H9 (cell line): ENCODE measurements at regions not wholly inside any gene's neighbourhood (a gene's known extent, or its start where the extent isn't known, plus 50 kb on each side); places are given as distances from the start of the nearest gene placed in this dataset.

Experiments used
- DNase-seq: peaks from one replicate; pipeline ENCODE4 v3.0.0-alpha.2; 2017
- H2AFZ ChIP-seq: one replicate; pipeline ENCODE4 v1.6.1; 2013; ENCODE audit warnings: mild to moderate bottlenecking, low read length, control low read depth, moderate library complexity
- H2AK5ac ChIP-seq: 2 replicates; pipeline ENCODE4 v1.6.1; 2013; ENCODE audit warnings: low read length, control low read depth, mixed read lengths; ENCODE audit not compliant: insufficient read length
- H2BK120ac ChIP-seq: one replicate; pipeline ENCODE4 v1.6.1; 2013; ENCODE audit warnings: low read depth, mild to moderate bottlenecking, low read length, control low read depth, inconsistent platforms; ENCODE audit not compliant: poor library complexity, severe bottlenecking
- H2BK12ac ChIP-seq: 2 replicates; pipeline ENCODE4 v1.6.1; 2013; ENCODE audit warnings: low read length, control low read depth, mixed read lengths, low read depth; ENCODE audit not compliant: insufficient read length
- H2BK15ac ChIP-seq: 2 replicates; pipeline ENCODE4 v1.6.1; 2013; ENCODE audit warnings: low read depth, low read length, control low read depth
- H2BK20ac ChIP-seq: one replicate; pipeline ENCODE4 v1.6.1; 2013; ENCODE audit warnings: low read depth, mild to moderate bottlenecking, low read length, control low read depth, inconsistent platforms; ENCODE audit not compliant: poor library complexity, severe bottlenecking
- H2BK5ac ChIP-seq: 2 replicates; pipeline ENCODE4 v1.6.1; 2013; ENCODE audit warnings: low read length, control low read depth, mixed read lengths; ENCODE audit not compliant: insufficient read length
- H3K14ac ChIP-seq: 2 replicates; pipeline ENCODE4 v1.6.1; 2013; ENCODE audit warnings: low read length, control low read depth; ENCODE audit not compliant: insufficient read depth
- H3K18ac ChIP-seq: 2 replicates; pipeline ENCODE4 v1.6.1; 2013; ENCODE audit warnings: low read depth, mild to moderate bottlenecking, mixed read lengths, low read length, control low read depth; ENCODE audit not compliant: insufficient read length
- H3K23ac ChIP-seq: 2 replicates; pipeline ENCODE4 v1.6.1; 2013; ENCODE audit warnings: low read length, control low read depth, mixed read lengths, low read depth; ENCODE audit not compliant: insufficient read length
- H3K23me2 ChIP-seq: 2 replicates; pipeline ENCODE4 v1.6.1; 2013; ENCODE audit warnings: low read depth, mild to moderate bottlenecking, mixed read lengths, low read length, control low read depth; ENCODE audit not compliant: insufficient read length, poor library complexity, severe bottlenecking
- H3K27ac ChIP-seq: 2 replicates; pipeline ENCODE4 v1.5.1; 2013; ENCODE audit warnings: low read length, control low read depth, mixed read lengths, low read depth; ENCODE audit not compliant: insufficient read length
- H3K27me3 ChIP-seq: 2 replicates; pipeline ENCODE4 v1.6.1; 2013; ENCODE audit warnings: low read length, control low read depth, inconsistent platforms; ENCODE audit not compliant: insufficient read depth
- H3K4ac ChIP-seq: 2 replicates; pipeline ENCODE4 v1.6.1; 2013; ENCODE audit warnings: low read depth, mild to moderate bottlenecking, control low read depth, inconsistent platforms, low read length, moderate library complexity
- H3K4me1 ChIP-seq: 2 replicates; pipeline ENCODE4 v1.6.1; 2013; ENCODE audit warnings: low read length, control low read depth, inconsistent platforms; ENCODE audit not compliant: insufficient read depth
- H3K4me2 ChIP-seq: 2 replicates; pipeline ENCODE4 v1.6.1; 2013; ENCODE audit warnings: low read length, control low read depth, mixed read lengths; ENCODE audit not compliant: insufficient read length, insufficient read depth
- H3K56ac ChIP-seq: 2 replicates; pipeline ENCODE4 v1.6.1; 2013; ENCODE audit warnings: low read depth, mild to moderate bottlenecking, mixed read lengths, low read length, control low read depth; ENCODE audit not compliant: insufficient read length
- H3K79me1 ChIP-seq: 2 replicates; pipeline ENCODE4 v1.6.1; 2013; ENCODE audit warnings: low read depth, mild to moderate bottlenecking, moderate library complexity, low read length, control low read depth, inconsistent platforms; ENCODE audit not compliant: insufficient read depth, poor library complexity, severe bottlenecking
- H3K79me2 ChIP-seq: 2 replicates; pipeline ENCODE4 v1.6.1; 2013; ENCODE audit warnings: low read length, control low read depth, inconsistent platforms; ENCODE audit not compliant: insufficient read depth
- H3K9ac ChIP-seq: 2 replicates; pipeline ENCODE4 v1.6.1; 2013; ENCODE audit warnings: low read length, control low read depth, mixed read lengths; ENCODE audit not compliant: insufficient read length; ENCODE audit errors: extremely low read depth
- H3K9me3 ChIP-seq: one replicate; pipeline ENCODE4 v1.6.1; 2013; ENCODE audit warnings: low read depth, low read length, inconsistent platforms; ENCODE audit not compliant: control insufficient read depth
- H3T11ph ChIP-seq: one replicate; pipeline ENCODE4 v1.6.1; 2013; ENCODE audit warnings: mild to moderate bottlenecking, low read length, control low read depth, inconsistent platforms
- H4K20me1 ChIP-seq: one replicate; pipeline ENCODE4 v1.6.1; 2013; ENCODE audit not compliant: control insufficient read depth, insufficient read length, insufficient read depth
- H4K5ac ChIP-seq: 2 replicates; pipeline ENCODE4 v1.6.1; 2013; ENCODE audit warnings: low read depth, mild to moderate bottlenecking, mixed read lengths, low read length, control low read depth; ENCODE audit not compliant: insufficient read length
- H4K8ac ChIP-seq: replicated peaks from 2 replicates; pipeline ENCODE4 v1.6.1; 2013; ENCODE audit warnings: low read length, control low read depth, mixed read lengths, low read depth; ENCODE audit not compliant: insufficient read length
- H4K91ac ChIP-seq: 2 replicates; pipeline ENCODE4 v1.6.1; 2013; ENCODE audit warnings: low read depth, mild to moderate bottlenecking, moderate library complexity, mixed read lengths, low read length, control low read depth; ENCODE audit not compliant: insufficient read length
- H3K27ac Mint-ChIP-seq, 3 experiments: 2 replicates in 2 of 3; 3 replicates in 1 of 3; pipeline ENCODE4 v1.8.0; 2020 to 2021; ENCODE audit warnings: mixed read lengths in 3 of 3, mild to moderate bottlenecking in 1 of 3, moderate library complexity in 1 of 3
- H3K27me3 Mint-ChIP-seq: 2 replicates; pipeline ENCODE4 v1.8.0; 2021; ENCODE audit warnings: low read depth, mild to moderate bottlenecking, moderate library complexity, mixed read lengths
- H3K36me3 Mint-ChIP-seq, 3 experiments: 2 replicates in 2 of 3; 3 replicates in 1 of 3; pipeline ENCODE4 v1.8.0; 2020 to 2021; ENCODE audit warnings: low read depth in 3 of 3, mixed read lengths in 3 of 3; ENCODE audit not compliant: insufficient read depth in 1 of 3
- H3K4me1 Mint-ChIP-seq, 2 experiments: 2 replicates each; pipeline ENCODE4 v1.8.0; 2020; ENCODE audit warnings: mixed read lengths in 2 of 2
- H3K4me3 Mint-ChIP-seq, 2 experiments: 2 replicates in 1 of 2; 3 replicates in 1 of 2; pipeline ENCODE4 v1.8.0; 2020 to 2021; ENCODE audit warnings: mild to moderate bottlenecking in 2 of 2, mixed read lengths in 2 of 2, moderate library complexity in 1 of 2
- H3K9me3 Mint-ChIP-seq, 2 experiments: 2 replicates in 1 of 2; 3 replicates in 1 of 2; pipeline ENCODE4 v1.8.0; 2020; ENCODE audit warnings: mild to moderate bottlenecking in 2 of 2, mixed read lengths in 2 of 2, moderate library complexity in 1 of 2
- CTCF ChIP-seq: fragments of 200-600 bp; sonication (generic); conservative IDR thresholded peaks from 3 replicates; pipeline ENCODE4 v1.8.0; 2021; ENCODE audit warnings: antibody characterized with exemption, mild to moderate bottlenecking
- WGBS: extraction: QIAGEN DNeasy Blood & Tissue Kit; methylation state at CpG from one replicate; pipeline ENCODE4 v1.1.7; 2013; ENCODE audit warnings: missing lambda C conversion rate, low lambda C conversion rate, mixed read lengths; ENCODE audit not compliant: insufficient read length; ENCODE audit errors: extremely low coverage; 5-methylcytosine and 5-hydroxymethylcytosine counted together

- Mint-ChIP-seq H3K27ac (peak overlapping the region in 1 of 3 experiments; percentile 51; a peak in 1 of 7 replicates), H3K4me3 (no peak overlapping the region), H3K27me3 (no peaks in the 10 kb centered on the region), H3K36me3 (no peaks in the 10 kb centered on the region), H3K4me1 (no peaks in the 10 kb centered on the region; a peak in 1 of 4 replicates), H3K9me3 (peaks cover under 1 to 2% of the 10 kb centered on the region in 2 experiments; a peak in 1 of 5 replicates)
- no peak overlapping the region for H3K56ac ChIP-seq
- no CpG with 5 or more reads among the region's 5 CpGs for WGBS
- H3K9me3 ChIP-seq = no peaks in the 10 kb centered on the region
- H3K9ac ChIP-seq = no peak overlapping the region
- no peak overlapping the region for H3K4ac ChIP-seq
- H3K27me3 ChIP-seq = no peaks in the 10 kb centered on the region
- no peak overlapping the region for H3K27ac ChIP-seq
- no peaks in the 10 kb centered on the region for H3K79me2 ChIP-seq
- H2BK15ac ChIP-seq = no peak overlapping the region
- DNase-seq = no peak
- no peak overlapping the region for H4K8ac ChIP-seq
- H3K18ac ChIP-seq = no peak overlapping the region
- no peak for TF ChIP-seq CTCF
- no peak overlapping the region for H2BK20ac ChIP-seq
- H3T11ph ChIP-seq = no peak overlapping the region
- H3K23me2 ChIP-seq = no peaks in the 10 kb centered on the region
- no peak overlapping the region for H2BK120ac ChIP-seq
- H4K91ac ChIP-seq = no peak overlapping the region
- H3K14ac ChIP-seq = no peak overlapping the region
- H2BK12ac ChIP-seq = no peak overlapping the region
- H3K4me2 ChIP-seq = no peak overlapping the region
- no peak overlapping the region for H3K23ac ChIP-seq
- H4K5ac ChIP-seq = no peak overlapping the region
- H3K4me1 ChIP-seq = no peaks in the 10 kb centered on the region
- H2AFZ ChIP-seq = no peak overlapping the region
- H4K20me1 ChIP-seq = no peaks in the 10 kb centered on the region
- H2BK5ac ChIP-seq = no peak overlapping the region
- no peak overlapping the region for H2AK5ac ChIP-seq
- H3K79me1 ChIP-seq = no peaks in the 10 kb centered on the region
Observed at GRCh38 chr5:53180538-53180937, 71.0 kb upstream of the MOCS2 start.
